Neural cell (in vitro differentiated cells): ENCODE measurements at regions not wholly inside any gene's neighbourhood (a gene's known extent, or its start where the extent isn't known, plus 50 kb on each side); places are given as distances from the start of the nearest gene placed in this dataset.

ENCODE experiments used
- H2AFZ ChIP-seq: fragments of 200-600, 300-800 bp; sonication (generic), shearing (Covaris generic); 2 replicates; pipeline ENCODE4 v1.6.0; 2014; ENCODE audit warnings: low read depth, mild to moderate bottlenecking, antibody characterized with exemption, low read length, moderate library complexity
- H3F3A ChIP-seq: fragments of 200-600 bp; shearing (Covaris generic); 2 replicates; pipeline ENCODE4 v1.6.1; 2016; ENCODE audit warnings: mild to moderate bottlenecking, moderate library complexity, mixed read lengths, antibody characterized with exemption, low read length; ENCODE audit not compliant: insufficient read depth, poor library complexity, severe bottlenecking
- H3K27ac ChIP-seq: fragments of 200-600, 300-800 bp; sonication (generic), shearing (Covaris generic); 2 replicates; pipeline ENCODE4 v1.5.1; 2014; ENCODE audit warnings: mild to moderate bottlenecking, low read length, moderate library complexity
- H3K27me3 ChIP-seq: fragments of 300-800, 200-600 bp; sonication (generic), shearing (Covaris generic); 2 replicates; pipeline ENCODE4 v1.6.0; 2014; ENCODE audit warnings: mild to moderate bottlenecking, low read depth, low read length, moderate library complexity; ENCODE audit not compliant: insufficient read depth
- H3K36me3 ChIP-seq: fragments of 300-800, 200-600 bp; sonication (generic), shearing (Covaris generic); 2 replicates; pipeline ENCODE4 v1.5.1; 2014; ENCODE audit warnings: mild to moderate bottlenecking, antibody characterized with exemption, low read length, moderate library complexity; ENCODE audit not compliant: insufficient read depth
- H3K4me2 ChIP-seq: fragments of 300-800, 200-600 bp; sonication (generic), shearing (Covaris generic); 2 replicates; pipeline ENCODE4 v1.6.0; 2014; ENCODE audit warnings: mild to moderate bottlenecking, low read length
- H3K4me3 ChIP-seq: fragments of 300-800, 200-600 bp; sonication (generic), shearing (Covaris generic); 2 replicates; pipeline ENCODE4 v1.5.1; 2014; ENCODE audit warnings: mild to moderate bottlenecking, low read length, moderate library complexity
- H3K79me2 ChIP-seq: fragments of 200-600 bp; shearing (Covaris generic); replicated peaks from 2 replicates; pipeline ENCODE4 v1.6.0; 2014; ENCODE audit warnings: mild to moderate bottlenecking, low read length, moderate library complexity; ENCODE audit not compliant: insufficient read depth
- H3K9ac ChIP-seq: fragments of 300-800, 200-600 bp; sonication (generic), shearing (Covaris generic); 2 replicates; pipeline ENCODE4 v1.6.1; 2016; ENCODE audit warnings: mild to moderate bottlenecking, low read length, mixed read lengths
- H3K9me2 ChIP-seq: fragments of 200-600 bp; shearing (Covaris generic); 2 replicates; pipeline ENCODE4 v1.6.1; 2016; ENCODE audit warnings: mild to moderate bottlenecking, low read length, mixed read lengths; ENCODE audit not compliant: insufficient read depth
- H3K9me3 ChIP-seq: fragments of 200-600, 300-800 bp; sonication (generic), shearing (Covaris generic); 2 replicates; pipeline ENCODE4 v1.6.1; 2016; ENCODE audit warnings: mild to moderate bottlenecking, mixed run types, low read length, moderate library complexity, mixed read lengths
- H4K20me1 ChIP-seq: fragments of 200-600 bp; shearing (Covaris generic); 2 replicates; pipeline ENCODE4 v1.6.1; 2016; ENCODE audit warnings: mild to moderate bottlenecking, mixed run types; ENCODE audit not compliant: insufficient read depth
- CTCF ChIP-seq: fragments of 450-650 bp; IDR thresholded peaks from 2 replicates; pipeline ENCODE4 v1.5.1; 2014; ENCODE audit warnings: antibody characterized with exemption, mild to moderate bottlenecking, moderate library complexity; ENCODE audit not compliant: poor library complexity, severe bottlenecking
- EP300 ChIP-seq: fragments of 450-650 bp; conservative IDR thresholded peaks from 2 replicates; pipeline ENCODE4 v1.6.1; 2014; ENCODE audit warnings: antibody characterized with exemption, mild to moderate bottlenecking, moderate library complexity; ENCODE audit not compliant: poor library complexity, severe bottlenecking
- EZH2 ChIP-seq: fragments of 200-600, 300-800 bp; shearing (Covaris generic), sonication (generic); IDR thresholded peaks from 2 replicates; pipeline ENCODE4 v1.6.1; 2014; ENCODE audit warnings: antibody characterized with exemption, low read length, borderline replicate concordance, mild to moderate bottlenecking; ENCODE audit not compliant: insufficient read depth, poor library complexity, severe bottlenecking
- MXI1 ChIP-seq: fragments of 450-650 bp; conservative IDR thresholded peaks from 2 replicates; pipeline ENCODE4 v1.6.1; 2014; ENCODE audit warnings: antibody characterized with exemption, mild to moderate bottlenecking; ENCODE audit not compliant: poor library complexity, severe bottlenecking
- POLR2AphosphoS5 ChIP-seq: IDR thresholded peaks from 2 replicates; pipeline ENCODE4 v1.6.1; 2012
- RAD21 ChIP-seq: fragments of 450-650 bp; conservative IDR thresholded peaks from 2 replicates; pipeline ENCODE4 v1.6.1; 2014; ENCODE audit warnings: antibody characterized with exemption, mild to moderate bottlenecking, moderate library complexity
- REST ChIP-seq: IDR thresholded peaks from 2 replicates; pipeline ENCODE4 v1.6.1; 2012; ENCODE audit warnings: borderline replicate concordance
- SMC3 ChIP-seq: fragments of 450-650 bp; conservative IDR thresholded peaks from 2 replicates; pipeline ENCODE4 v1.6.1; 2014; ENCODE audit warnings: antibody characterized with exemption, mild to moderate bottlenecking, moderate library complexity; ENCODE audit not compliant: poor library complexity
- TAF1 ChIP-seq: IDR thresholded peaks from 2 replicates; pipeline ENCODE4 v1.6.1; 2012; ENCODE audit warnings: low read depth

GRCh38 chr6:144730088-144730645 lies 445.0 kb downstream of the UTRN start:
- H3K36me3 ChIP-seq = no peaks in the 10 kb centered on the region
- H3K4me3 ChIP-seq = no peak overlapping the region
- TF ChIP-seq EZH2 (no peak), EP300 (no peak), RAD21 (no peak), TAF1 (no peak), MXI1 (no peak), CTCF (no peak), SMC3 (no peak), POLR2AphosphoS5 (no peak), REST (no peak)
- H3F3A ChIP-seq = no peaks in the 10 kb centered on the region
- H3K9me3 ChIP-seq = no peaks in the 10 kb centered on the region
- H3K9ac ChIP-seq = no peak overlapping the region
- H3K9me2 ChIP-seq = no peaks in the 10 kb centered on the region
- no peaks in the 10 kb centered on the region for H3K27me3 ChIP-seq
- H3K4me2 ChIP-seq = no peak overlapping the region
- peak overlapping the region; percentile 1 for H3K27ac ChIP-seq
- H3K79me2 ChIP-seq = no peaks in the 10 kb centered on the region
- no peak overlapping the region for H2AFZ ChIP-seq
- H4K20me1 ChIP-seq = no peaks in the 10 kb centered on the region

- Histone ChIP-seq H2AFZ (no peak overlapping the region), H3K27me3 (no peaks in the 10 kb centered on the region), H3K4me3 (no peak overlapping the region), H3K9me2 (no peaks in the 10 kb centered on the region), H3K9ac (no peak overlapping the region), H3K9me3 (no peaks in the 10 kb centered on the region), H3K79me2 (no peaks in the 10 kb centered on the region), H3K27ac (peak overlapping the region; percentile 13), H4K20me1 (no peaks in the 10 kb centered on the region), H3F3A (no peaks in the 10 kb centered on the region), H3K36me3 (no peaks in the 10 kb centered on the region), H3K4me2 (no peak overlapping the region)
- TF ChIP-seq MXI1 (no peak), POLR2AphosphoS5 (peak; percentile 89), EZH2 (no peak), REST (peak; percentile 21), TAF1 (no peak), SMC3 (peak; percentile 21), RAD21 (no peak), CTCF (no peak), EP300 (peak; percentile 94)
These were observed 446.1 kb downstream of the UTRN start for GRCh38 chr6:144731229-144731628.
